Posterior cingulate gyrus (tissue), 11 donors: ENCODE measurements at regions not wholly inside any gene's neighbourhood (a gene's known extent, or its start where the extent isn't known, plus 50 kb on each side); places are given as distances from the start of the nearest gene placed in this dataset.
A peak's percentile ranks its signal among the peaks of the same experiment; 100 is the strongest.

ENCODE experiments used
- DNase-seq, 10 donors: peaks; one replicate each; pipeline versions ENCODE4 v3.0.0 to v3.0.0-alpha.2; 2020 to 2021; ENCODE audit warnings: mixed read lengths in 3 of 10
- intact Hi-C: fragments of 100-400 bp; cut with DNase I; formaldehyde crosslinking; loops from one replicate; pipeline ENCODE4 v1.15.1; 2023

GRCh38 chr11:70486731-70487130 lies 88.4 kb downstream of the CTTN start:
- intact Hi-C loops, result no loop called here
- no peak for DNase-seq

DNA sequence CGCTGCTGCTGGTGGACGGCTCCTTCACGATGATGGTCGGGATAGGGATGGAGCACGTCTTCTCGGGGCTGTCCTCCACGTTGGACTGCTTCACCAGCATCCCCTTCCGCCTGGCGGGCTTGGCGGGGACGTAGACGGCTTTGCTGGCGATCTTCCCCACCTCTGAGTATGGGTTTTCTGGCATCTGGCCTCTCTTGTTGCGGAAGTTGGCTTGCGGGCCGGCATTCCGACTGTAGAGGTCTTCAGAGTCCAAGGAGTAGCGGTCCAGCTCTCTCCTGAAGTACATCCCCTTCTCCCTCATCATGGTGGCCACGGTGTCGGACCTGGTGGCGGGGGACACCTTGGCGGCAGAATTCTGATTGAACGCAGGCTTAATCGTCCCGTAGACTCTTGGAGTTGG lies 88.8 kb downstream of the CTTN start:
- intact Hi-C loops, result no loop called here
- peak in 2 of 10 donors; percentile 67 for DNase-seq

GRCh38 chr11:70487756-70488155 lies 89.4 kb downstream of the CTTN start:
- intact Hi-C loops, result no loop called here
- DNase-seq, result peak in 5 of 10 donors; percentile 13 to 87 (median 78)

- DNase-seq, result peak in 3 of 10 donors; percentile 63 to 72 (median 64)
- intact Hi-C loops, result no loop called here
Observed at GRCh38 chr11:70488171-70488703, 89.9 kb downstream of the CTTN start.

DNA sequence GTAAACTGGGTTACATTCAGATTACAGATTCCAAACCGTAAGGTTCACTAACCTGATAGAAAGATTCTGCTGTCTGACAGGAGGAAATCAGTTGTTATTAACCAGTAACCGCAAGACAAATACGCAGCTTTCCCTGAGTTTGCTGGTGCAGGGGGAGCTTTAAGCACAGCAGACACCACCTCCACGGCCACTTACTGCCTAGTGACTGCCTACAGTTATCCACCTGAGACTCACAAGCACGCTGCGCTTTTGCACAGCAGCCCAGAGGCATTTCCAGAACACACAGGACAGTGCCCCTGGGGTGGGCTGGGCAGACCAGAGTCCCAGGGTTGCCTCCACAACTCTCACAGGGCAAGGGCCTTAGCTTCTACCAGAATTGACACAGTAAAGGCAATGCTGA lies 90.9 kb downstream of the CTTN start:
- peak in 5 of 10 donors; percentile 4 to 67 (median 26) for DNase-seq
- intact Hi-C loops, result no loop called here

- DNase-seq, result peak in 4 of 10 donors; percentile 21 to 65 (median 50)
- intact Hi-C loops, result no loop called here
Observed at GRCh38 chr11:70490208-70490607, 91.9 kb downstream of the CTTN start.

- DNase-seq, result peak in 5 of 10 donors; percentile 7 to 75 (median 50)
- intact Hi-C loops, result no loop called here
Observed at GRCh38 chr11:70490723-70491558, 92.6 kb downstream of the CTTN start.

- DNase-seq, result peak in 6 of 10 donors; percentile 4 to 82 (median 46)
- intact Hi-C loops, result no loop called here
Observed at GRCh38 chr11:70491696-70492472, 93.6 kb downstream of the CTTN start.

DNA sequence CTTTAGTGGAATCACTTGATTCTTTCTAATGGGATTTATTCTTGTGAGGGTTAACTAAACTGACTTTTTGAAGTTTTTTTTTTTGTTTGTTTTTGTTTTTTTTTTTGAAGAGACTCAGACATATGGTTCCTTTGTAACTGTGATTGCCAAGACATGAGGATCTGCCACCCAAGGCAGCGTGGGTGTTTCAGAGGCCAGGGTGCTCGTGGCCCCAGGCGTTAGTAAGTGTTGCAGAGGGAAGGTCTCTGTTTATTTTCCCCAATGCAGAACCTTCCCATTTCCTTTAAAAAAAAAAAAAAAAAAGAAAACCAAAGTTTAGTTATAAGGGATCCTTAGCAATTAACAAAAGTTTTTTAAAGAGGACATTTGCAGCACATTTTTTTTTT lies 94.8 kb downstream of the CTTN start:
- intact Hi-C loops, result no loop called here
- peak in 3 of 10 donors; percentile 4 to 66 (median 4) for DNase-seq

DNA sequence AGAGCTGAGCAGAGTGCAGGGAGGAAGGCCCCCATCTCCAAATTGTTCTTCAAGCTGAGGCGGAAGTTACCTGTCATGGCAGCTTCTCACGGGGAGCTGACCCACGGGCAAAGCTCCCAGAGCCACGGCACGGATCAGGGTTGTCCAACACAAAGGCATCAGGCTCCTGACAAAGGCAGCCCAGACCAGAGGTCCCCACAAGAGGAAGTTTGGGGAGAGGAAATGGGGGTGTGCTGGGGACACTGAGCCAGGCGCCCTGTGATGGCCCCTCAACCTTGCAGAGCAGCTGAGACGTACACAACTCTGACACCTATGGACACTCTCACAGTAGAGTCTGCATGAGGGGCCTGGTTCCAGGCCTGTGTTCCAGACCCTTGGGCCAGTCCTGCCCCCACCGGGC lies 95.6 kb downstream of the CTTN start:
- intact Hi-C loops, result no loop called here
- DNase-seq, result peak in 4 of 10 donors; percentile 3 to 72 (median 36)

DNA sequence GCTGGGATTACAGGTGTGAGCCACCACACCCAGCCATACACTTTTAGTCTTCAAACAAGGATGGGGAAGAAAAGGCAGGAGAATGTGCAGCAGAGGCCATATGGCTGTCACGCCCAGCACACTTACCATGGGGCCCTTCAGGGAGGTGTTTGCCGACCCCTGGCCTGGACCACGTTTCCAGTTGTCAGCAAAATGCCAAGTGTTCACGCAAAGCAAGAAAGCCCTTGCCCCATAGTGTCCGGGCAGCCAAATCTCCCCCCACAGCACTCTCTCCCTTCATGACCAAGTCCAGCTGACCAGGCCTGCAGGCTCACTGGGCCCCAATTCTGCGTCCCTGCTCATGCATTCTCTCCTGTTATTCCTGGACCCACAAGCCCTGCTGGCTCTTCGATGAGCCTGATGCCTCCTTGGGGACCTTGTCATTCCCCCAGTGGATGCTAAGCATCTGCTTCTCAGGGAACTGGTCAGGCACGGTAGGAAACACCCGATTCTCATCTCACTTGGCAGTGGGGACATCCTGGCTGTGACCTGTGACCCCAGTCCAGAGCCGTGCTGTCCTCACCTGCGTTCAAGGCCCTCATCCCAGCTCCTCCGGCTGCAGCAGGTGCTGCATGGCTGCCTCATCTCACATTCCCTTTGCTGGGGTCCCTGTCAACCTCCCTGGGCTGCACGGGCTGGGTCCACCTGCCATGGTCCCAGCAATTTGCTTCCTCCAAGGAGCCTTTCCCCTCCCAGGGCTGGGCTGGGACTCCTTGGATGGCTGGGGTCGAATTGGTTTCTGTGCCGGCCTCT lies 96.4 kb downstream of the CTTN start:
- intact Hi-C loops, result no loop called here
- DNase-seq, result peak in 4 of 10 donors; percentile 16 to 77 (median 65)

GRCh38 chr11:70495351-70496310 lies 97.3 kb downstream of the CTTN start:
- intact Hi-C loops, result no loop called here
- peak in 4 of 10 donors; percentile 22 to 77 (median 70) for DNase-seq

GRCh38 chr11:70496591-70497535 lies 98.5 kb downstream of the CTTN start:
- intact Hi-C loops, result no loop called here
- DNase-seq, result peak in 3 of 10 donors; percentile 10 to 69 (median 61)

- intact Hi-C loops, result no loop called here
Observed at GRCh38 chr11:70497536-70498075, 99.3 kb downstream of the CTTN start.

GRCh38 chr11:70498171-70498571 lies 99.8 kb downstream of the CTTN start:
- intact Hi-C loops, result no loop called here
- peak in 4 of 10 donors; percentile 24 to 54 (median 32) for DNase-seq

More at GRCh38 chr11:70497536-70498075, 99.3 kb downstream of the CTTN start:
- DNase-seq, result peak in 4 of 10 donors; percentile 25 to 79 (median 53)

GRCh38 chr11:70498976-70499801 lies 100.9 kb downstream of the CTTN start:
- peak in 4 of 10 donors; percentile 20 to 75 (median 58) for DNase-seq
- intact Hi-C loops, result no loop called here
